ENCODE measurements at regions not wholly inside any gene's neighbourhood (a gene's known extent, or its start where the extent isn't known, plus 50 kb on each side); places are given as distances from the start of the nearest gene placed in this dataset.
"Not testable (repeated sequence)": the region's sequence is repeated elsewhere in the genome, so short reads cannot be mapped to it uniquely, and the experiment has no call there.

GRCh38 chr20:29877411-29878280, 1379.8 kb upstream of the DEFB115 start:
- TF ChIP-seq SP1, JUND, RAD21, YY1 (IDR thresholded peaks at IDR 0.05): not testable (repeated sequence)
- TF ChIP-seq, protein P1, sequence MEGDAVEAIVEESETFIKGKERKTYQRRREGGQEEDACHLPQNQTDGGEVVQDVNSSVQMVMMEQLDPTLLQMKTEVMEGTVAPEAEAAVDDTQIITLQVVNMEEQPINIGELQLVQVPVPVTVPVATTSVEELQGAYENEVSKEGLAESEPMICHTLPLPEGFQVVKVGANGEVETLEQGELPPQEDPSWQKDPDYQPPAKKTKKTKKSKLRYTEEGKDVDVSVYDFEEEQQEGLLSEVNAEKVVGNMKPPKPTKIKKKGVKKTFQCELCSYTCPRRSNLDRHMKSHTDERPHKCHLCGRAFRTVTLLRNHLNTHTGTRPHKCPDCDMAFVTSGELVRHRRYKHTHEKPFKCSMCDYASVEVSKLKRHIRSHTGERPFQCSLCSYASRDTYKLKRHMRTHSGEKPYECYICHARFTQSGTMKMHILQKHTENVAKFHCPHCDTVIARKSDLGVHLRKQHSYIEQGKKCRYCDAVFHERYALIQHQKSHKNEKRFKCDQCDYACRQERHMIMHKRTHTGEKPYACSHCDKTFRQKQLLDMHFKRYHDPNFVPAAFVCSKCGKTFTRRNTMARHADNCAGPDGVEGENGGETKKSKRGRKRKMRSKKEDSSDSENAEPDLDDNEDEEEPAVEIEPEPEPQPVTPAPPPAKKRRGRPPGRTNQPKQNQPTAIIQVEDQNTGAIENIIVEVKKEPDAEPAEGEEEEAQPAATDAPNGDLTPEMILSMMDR (IDR thresholded peaks at IDR 0.05; ENCODE audit: low read depth, low read length, missing input control) = not testable (repeated sequence)
- TF ChIP-seq, protein P2, sequence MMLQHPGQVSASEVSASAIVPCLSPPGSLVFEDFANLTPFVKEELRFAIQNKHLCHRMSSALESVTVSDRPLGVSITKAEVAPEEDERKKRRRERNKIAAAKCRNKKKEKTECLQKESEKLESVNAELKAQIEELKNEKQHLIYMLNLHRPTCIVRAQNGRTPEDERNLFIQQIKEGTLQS (IDR thresholded peaks at IDR 0.05) = not testable (repeated sequence)
- TF ChIP-seq, protein P3, sequence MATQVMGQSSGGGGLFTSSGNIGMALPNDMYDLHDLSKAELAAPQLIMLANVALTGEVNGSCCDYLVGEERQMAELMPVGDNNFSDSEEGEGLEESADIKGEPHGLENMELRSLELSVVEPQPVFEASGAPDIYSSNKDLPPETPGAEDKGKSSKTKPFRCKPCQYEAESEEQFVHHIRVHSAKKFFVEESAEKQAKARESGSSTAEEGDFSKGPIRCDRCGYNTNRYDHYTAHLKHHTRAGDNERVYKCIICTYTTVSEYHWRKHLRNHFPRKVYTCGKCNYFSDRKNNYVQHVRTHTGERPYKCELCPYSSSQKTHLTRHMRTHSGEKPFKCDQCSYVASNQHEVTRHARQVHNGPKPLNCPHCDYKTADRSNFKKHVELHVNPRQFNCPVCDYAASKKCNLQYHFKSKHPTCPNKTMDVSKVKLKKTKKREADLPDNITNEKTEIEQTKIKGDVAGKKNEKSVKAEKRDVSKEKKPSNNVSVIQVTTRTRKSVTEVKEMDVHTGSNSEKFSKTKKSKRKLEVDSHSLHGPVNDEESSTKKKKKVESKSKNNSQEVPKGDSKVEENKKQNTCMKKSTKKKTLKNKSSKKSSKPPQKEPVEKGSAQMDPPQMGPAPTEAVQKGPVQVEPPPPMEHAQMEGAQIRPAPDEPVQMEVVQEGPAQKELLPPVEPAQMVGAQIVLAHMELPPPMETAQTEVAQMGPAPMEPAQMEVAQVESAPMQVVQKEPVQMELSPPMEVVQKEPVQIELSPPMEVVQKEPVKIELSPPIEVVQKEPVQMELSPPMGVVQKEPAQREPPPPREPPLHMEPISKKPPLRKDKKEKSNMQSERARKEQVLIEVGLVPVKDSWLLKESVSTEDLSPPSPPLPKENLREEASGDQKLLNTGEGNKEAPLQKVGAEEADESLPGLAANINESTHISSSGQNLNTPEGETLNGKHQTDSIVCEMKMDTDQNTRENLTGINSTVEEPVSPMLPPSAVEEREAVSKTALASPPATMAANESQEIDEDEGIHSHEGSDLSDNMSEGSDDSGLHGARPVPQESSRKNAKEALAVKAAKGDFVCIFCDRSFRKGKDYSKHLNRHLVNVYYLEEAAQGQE (IDR thresholded peaks at IDR 0.05) = not testable (repeated sequence)

All from liver (tissue), 3 donors.